Lower lobe of right lung (tissue), 2 donors: ENCODE measurements at regions not wholly inside any gene's neighbourhood (a gene's known extent, or its start where the extent isn't known, plus 50 kb on each side); places are given as distances from the start of the nearest gene placed in this dataset.
"Not testable (repeated sequence)": the region's sequence is repeated elsewhere in the genome, so short reads cannot be mapped to it uniquely, and the experiment has no call there.

Experiments
- ATAC-seq, 2 donors: fragments of 200-7000 bp; cut with Tn5 transposase; one replicate each; pipeline ENCODE4 v1.9.1; 2020 to 2022; ENCODE audit warnings: mild to moderate bottlenecking in 2 of 2, moderate library complexity in 2 of 2
- DNase-seq: peaks from one replicate; pipeline ENCODE4 v3.0.0-alpha.2; 2020
- H3K27ac ChIP-seq: fragments of 200-600 bp; one replicate; pipeline ENCODE4 v1.8.0; 2022
- H3K27me3 ChIP-seq: fragments of 200-600 bp; one replicate; pipeline ENCODE4 v1.8.0; 2022; ENCODE audit warnings: low read depth
- H3K36me3 ChIP-seq: fragments of 200-600 bp; one replicate; pipeline ENCODE4 v1.8.0; 2022; ENCODE audit warnings: mild to moderate bottlenecking
- H3K4me1 ChIP-seq: fragments of 200-600 bp; one replicate; pipeline ENCODE4 v1.8.0; 2022
- H3K4me3 ChIP-seq: fragments of 200-600 bp; one replicate; pipeline ENCODE4 v1.8.0; 2022; ENCODE audit warnings: mild to moderate bottlenecking
- H3K9me3 ChIP-seq: fragments of 200-600 bp; one replicate; pipeline ENCODE4 v1.8.0; 2022
- CTCF ChIP-seq: fragments of 200-600 bp; IDR thresholded peaks from one replicate; pipeline ENCODE4 v1.8.0; 2022; ENCODE audit warnings: antibody characterized with exemption, mild to moderate bottlenecking
- intact Hi-C: fragments of 100-400 bp; cut with DNase I; formaldehyde crosslinking; loops from one replicate; pipeline ENCODE4 v1.11.0; 2022
- donor health status: DM: no; HTN: yes; CAD: no; lungs with severe emphysema.

GRCh38 chr5:86257871-86258270, 359.9 kb upstream of the COX7C start:
- H3K27me3 ChIP-seq: no peaks in the 10 kb centered on the region
- H3K4me1 ChIP-seq: no peaks in the 10 kb centered on the region
- DNase-seq (no peak), ATAC-seq (no peak)
- H3K27ac ChIP-seq: no peak overlapping the region
- H3K4me3 ChIP-seq: no peak overlapping the region
- intact Hi-C loops: no loop called here
- no peak for TF ChIP-seq CTCF
- H3K36me3 ChIP-seq: no peaks in the 10 kb centered on the region
- H3K9me3 ChIP-seq: no peaks in the 10 kb centered on the region

- H3K27ac ChIP-seq, H3K9me3 ChIP-seq, DNase-seq, intact Hi-C loops, ATAC-seq, H3K4me3 ChIP-seq, H3K4me1 ChIP-seq, H3K36me3 ChIP-seq, H3K27me3 ChIP-seq: not testable (repeated sequence)
These were observed 333.1 kb upstream of the COX7C start for GRCh38 chr5:86284400-86285190.

- H3K9me3 ChIP-seq, intact Hi-C loops, H3K27me3 ChIP-seq, H3K36me3 ChIP-seq, DNase-seq, ATAC-seq, H3K4me3 ChIP-seq, H3K27ac ChIP-seq, H3K4me1 ChIP-seq: not testable (repeated sequence)
These were observed 330.3 kb upstream of the COX7C start for GRCh38 chr5:86287437-86287836.

GRCh38 chr5:86289786-86290185, 328.0 kb upstream of the COX7C start:
- intact Hi-C loops, H3K4me1 ChIP-seq, H3K9me3 ChIP-seq, H3K27me3 ChIP-seq, H3K36me3 ChIP-seq, DNase-seq, H3K27ac ChIP-seq, H3K4me3 ChIP-seq, ATAC-seq: not testable (repeated sequence)

- H3K4me1 ChIP-seq, H3K27me3 ChIP-seq, H3K9me3 ChIP-seq, H3K27ac ChIP-seq, intact Hi-C loops, DNase-seq, H3K36me3 ChIP-seq, ATAC-seq, H3K4me3 ChIP-seq: not testable (repeated sequence)
These were observed 324.9 kb upstream of the COX7C start for GRCh38 chr5:86292811-86293210.

GRCh38 chr5:86302643-86303042, 315.1 kb upstream of the COX7C start:
- intact Hi-C loops, ATAC-seq: not testable (repeated sequence)

GRCh38 chr5:86305050-86305449, 312.7 kb upstream of the COX7C start:
- H3K27me3 ChIP-seq, DNase-seq, H3K9me3 ChIP-seq, H3K27ac ChIP-seq, H3K36me3 ChIP-seq, H3K4me1 ChIP-seq, H3K4me3 ChIP-seq, intact Hi-C loops: not testable (repeated sequence)
- peak in 1 of 2 donors; percentile 37 for ATAC-seq
- peak; percentile 5 for TF ChIP-seq CTCF

More at GRCh38 chr5:86302643-86303042, 315.1 kb upstream of the COX7C start:
- DNase-seq, H3K27ac ChIP-seq, H3K9me3 ChIP-seq, H3K4me1 ChIP-seq, H3K36me3 ChIP-seq, H3K27me3 ChIP-seq, H3K4me3 ChIP-seq: not testable (repeated sequence)

- Histone ChIP-seq H3K27ac (no peak overlapping the region), H3K4me1 (no peaks in the 10 kb centered on the region), H3K36me3 (no peaks in the 10 kb centered on the region), H3K27me3 (no peaks in the 10 kb centered on the region), H3K4me3 (no peak overlapping the region), H3K9me3 (no peaks in the 10 kb centered on the region)
- no peak for TF ChIP-seq CTCF
- ATAC-seq (no peak), DNase-seq (no peak)
- intact Hi-C loops: no loop called here
These were observed 302.8 kb upstream of the COX7C start for GRCh38 chr5:86314951-86315350.
